ENCODE measurements at regions not wholly inside any gene's neighbourhood (a gene's known extent, or its start where the extent isn't known, plus 50 kb on each side); places are given as distances from the start of the nearest gene placed in this dataset.
A peak's percentile ranks its signal among the peaks of the same experiment; 100 is the strongest.

GRCh38 chr18:67621049-67621713 is 104.7 kb upstream of the DSEL start:
- DNase-seq = no peak

DNA sequence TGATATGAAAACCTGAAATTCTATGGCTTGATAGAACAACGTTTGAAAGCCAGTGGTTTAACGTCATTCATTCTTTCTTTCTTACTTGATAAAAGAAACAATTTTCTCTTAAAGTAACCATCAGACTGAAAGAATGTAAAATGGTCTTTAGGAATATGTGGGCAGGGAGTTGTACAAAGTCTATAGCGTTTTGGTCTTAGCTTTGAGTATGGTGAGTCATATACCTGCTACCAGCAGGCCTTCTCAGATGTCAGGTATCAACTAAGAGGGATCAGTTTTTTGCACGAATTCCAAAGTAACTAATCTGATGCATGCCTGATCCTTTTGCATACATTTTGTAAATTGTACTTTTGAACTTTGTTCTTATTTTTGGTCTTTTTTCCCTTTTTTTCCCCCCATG is 101.5 kb upstream of the DSEL start:
- no peak for DNase-seq

GRCh38 chr18:67615876-67616275 is 99.4 kb upstream of the DSEL start:
- no peak for DNase-seq

DNA sequence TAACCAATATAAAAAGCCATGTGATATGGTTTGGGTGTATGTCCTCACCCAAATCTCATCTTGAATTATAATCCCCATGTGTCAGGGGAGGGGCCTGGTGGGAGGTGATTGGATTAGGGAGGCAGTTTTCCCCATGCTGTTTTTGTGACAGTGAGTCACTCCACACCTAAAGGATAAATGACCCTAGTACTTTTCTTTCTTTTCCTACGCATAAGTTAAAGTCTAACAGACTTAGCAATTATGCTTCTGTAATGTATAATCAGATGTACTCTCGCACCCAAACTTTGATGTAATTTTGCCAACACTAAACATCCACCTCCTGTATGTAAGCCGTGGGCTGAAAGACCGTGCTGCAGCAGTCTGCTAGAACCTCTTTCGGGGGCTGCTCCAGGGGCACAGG is 97.2 kb upstream of the DSEL start:
- DNase-seq = no peak

- DNase-seq = no peak
Measured at GRCh38 chr18:67612281-67612680, 95.8 kb upstream of the DSEL start.

GRCh38 chr18:67608615-67609273 is 92.2 kb upstream of the DSEL start:
- DNase-seq = no peak

- no peak for DNase-seq
Measured at GRCh38 chr18:67608191-67608590, 91.7 kb upstream of the DSEL start.

- peak; percentile 94 for DNase-seq
Measured at GRCh38 chr18:67600181-67601180, 84.0 kb upstream of the DSEL start.

GRCh38 chr18:67599277-67599676 is 82.8 kb upstream of the DSEL start:
- peak; percentile 44 for DNase-seq

DNA sequence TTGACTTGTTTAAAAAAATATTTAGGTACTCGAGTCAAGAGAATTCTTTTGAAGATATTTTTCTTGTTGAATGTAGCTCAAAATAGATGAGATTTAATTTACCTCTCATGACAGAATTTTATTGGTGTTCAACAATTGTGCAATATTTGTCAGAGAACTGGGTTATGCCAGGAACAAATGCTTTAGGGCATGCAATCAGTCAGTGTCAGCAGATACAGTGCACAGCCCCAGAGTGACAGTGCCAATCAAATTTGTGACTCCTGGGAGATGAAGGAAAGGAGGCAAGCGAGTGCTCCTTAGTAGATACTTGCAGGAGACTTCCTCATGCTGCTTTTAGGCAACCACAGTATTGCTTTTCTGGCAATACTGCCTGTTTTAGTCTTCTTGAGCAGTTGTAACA is 81.2 kb upstream of the DSEL start:
- DNase-seq = no peak

DNA sequence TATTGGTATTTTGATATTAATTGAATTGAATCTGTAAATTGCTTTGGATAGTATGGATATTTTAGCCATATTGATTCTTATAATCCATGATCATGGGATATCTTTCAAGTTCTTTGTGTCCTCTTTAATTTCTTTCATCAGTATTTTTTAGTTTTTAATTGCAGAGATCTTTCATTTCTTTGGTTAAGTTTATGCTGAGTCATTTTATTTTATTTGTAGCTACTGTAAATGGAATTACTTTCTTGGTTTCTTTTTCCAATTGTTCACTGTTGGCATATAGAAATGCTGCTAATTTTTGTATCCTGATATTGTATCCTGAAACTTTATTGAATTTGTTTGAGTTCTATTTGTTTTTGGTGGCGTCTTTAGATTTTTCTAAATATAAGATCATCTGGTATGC is 79.5 kb upstream of the DSEL start:
- DNase-seq = no peak

DNA sequence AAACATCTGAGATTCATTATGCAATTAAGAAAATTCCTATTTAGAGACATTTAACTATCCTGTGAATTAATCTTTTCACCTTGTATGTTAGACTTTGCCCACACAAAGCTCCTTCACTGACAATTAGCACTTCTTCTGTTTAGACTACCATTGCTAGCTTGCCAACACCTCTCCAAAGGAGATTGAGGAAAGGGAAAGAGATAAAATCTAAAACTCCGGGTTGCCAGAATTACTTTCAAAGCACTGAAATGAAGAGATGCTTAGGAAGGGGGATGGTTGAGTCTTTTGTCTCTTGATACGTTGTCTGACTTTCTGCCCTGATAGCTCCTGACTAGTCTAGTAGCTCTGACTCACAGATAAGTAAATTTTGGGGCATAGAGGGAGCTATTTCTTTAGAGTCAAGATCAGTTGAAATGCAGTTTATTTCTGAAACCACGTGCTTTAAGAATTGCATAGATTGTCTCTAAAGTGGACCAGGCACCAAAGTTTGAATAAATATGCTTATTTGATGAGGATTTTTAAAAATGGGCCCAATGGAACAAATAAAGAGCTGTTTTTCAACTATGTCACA is 74.1 kb upstream of the DSEL start:
- DNase-seq = no peak

GRCh38 chr18:67589325-67589724 is 72.8 kb upstream of the DSEL start:
- DNase-seq = no peak

GRCh38 chr18:67586101-67586500 is 69.6 kb upstream of the DSEL start:
- no peak for DNase-seq

- no peak for DNase-seq
Measured at GRCh38 chr18:67583621-67584020, 67.1 kb upstream of the DSEL start.

- no peak for DNase-seq
Measured at GRCh38 chr18:67582488-67582887, 66.0 kb upstream of the DSEL start.

- DNase-seq = no peak
Measured at GRCh38 chr18:67581178-67581577, 64.7 kb upstream of the DSEL start.

DNA sequence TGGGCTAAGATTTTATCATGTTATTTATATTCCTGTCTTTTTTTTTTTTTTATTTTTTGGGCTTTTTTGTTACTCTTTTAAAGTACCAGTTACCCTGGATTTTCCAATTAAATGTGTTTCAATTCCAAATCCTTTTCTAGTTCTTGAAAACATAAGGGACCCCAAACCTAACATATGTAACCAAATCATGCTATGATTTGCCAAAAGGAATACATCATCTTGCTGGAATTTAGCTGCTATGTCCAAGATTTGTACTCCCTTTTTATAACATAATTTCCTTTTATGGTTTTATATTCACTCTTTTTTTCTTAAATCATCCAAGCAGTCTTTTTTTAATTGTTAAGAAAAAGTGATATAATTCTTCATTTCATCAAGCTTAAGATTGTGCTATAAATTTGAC is 60.9 kb upstream of the DSEL start:
- no peak for DNase-seq

- DNase-seq = no peak
Measured at GRCh38 chr18:67574749-67575148, 58.2 kb upstream of the DSEL start.

DNA sequence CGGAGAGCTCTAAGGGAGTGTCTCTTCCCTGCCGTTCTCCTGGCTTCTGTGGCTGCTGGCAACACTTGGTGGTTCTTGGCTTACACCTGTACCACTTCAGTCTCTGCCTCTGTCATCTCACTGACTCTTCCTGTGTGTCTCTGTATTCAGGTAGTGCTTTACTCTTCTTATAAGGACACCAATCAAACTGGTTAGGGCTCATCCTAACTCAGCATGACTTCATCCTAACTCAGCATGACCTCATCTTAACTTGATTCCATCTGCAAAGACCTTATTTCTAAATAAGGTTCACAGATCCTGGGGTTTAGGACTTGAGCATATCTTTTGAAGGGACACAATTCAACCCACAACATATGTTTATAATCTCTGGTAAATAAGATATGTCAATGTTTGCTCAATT is 51.6 kb upstream of the DSEL start:
- no peak for DNase-seq
